AML-193 (cell line): ENCODE measurements at regions not wholly inside any gene's neighbourhood (a gene's known extent, or its start where the extent isn't known, plus 50 kb on each side); places are given as distances from the start of the nearest gene placed in this dataset.

ENCODE experiments used
- DNase-seq, 2 experiments: peaks; one replicate each; lab custom pipeline; 2025; lab: John Stamatoyannopoulos, UW

DNA sequence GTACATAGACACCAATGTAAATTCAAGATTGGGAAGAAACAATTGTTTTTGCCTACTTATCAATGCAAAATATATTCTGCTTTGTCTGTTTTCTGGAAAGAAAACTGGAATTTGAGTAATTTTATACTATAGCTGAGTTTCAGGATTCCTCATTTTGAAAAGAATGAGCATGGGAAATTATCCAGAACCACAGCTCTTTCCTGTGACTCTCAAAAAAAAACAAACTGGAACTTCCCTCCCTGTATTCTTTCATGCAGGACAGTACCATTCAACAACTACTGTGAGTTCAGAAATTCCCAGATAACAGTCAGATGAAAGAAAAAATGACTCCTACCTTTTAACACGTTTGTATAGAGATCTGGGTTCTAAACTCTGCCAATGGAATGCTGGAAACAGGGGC lies 372.4 kb downstream of the TGFB2 start:
- no peak for DNase-seq

DNA sequence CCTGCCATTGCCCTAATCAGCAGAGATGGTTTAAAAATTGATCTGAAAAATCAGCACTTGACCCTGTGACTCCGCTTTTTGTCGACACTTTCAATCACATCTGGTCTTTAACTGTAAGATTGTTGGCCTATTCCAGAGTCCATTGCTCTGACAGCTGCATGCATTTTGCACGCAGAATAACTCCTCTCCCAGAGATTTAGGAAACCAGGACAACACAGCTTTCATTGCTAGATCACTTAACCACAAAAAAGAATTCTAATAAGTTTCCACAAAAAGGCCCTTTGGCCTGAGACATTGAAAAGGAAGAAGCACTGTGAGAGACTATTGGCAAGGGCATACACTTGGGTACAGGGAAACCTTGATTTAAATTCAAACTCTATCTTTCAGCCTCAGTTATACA lies 373.1 kb downstream of the TGFB2 start:
- no peak for DNase-seq

DNA sequence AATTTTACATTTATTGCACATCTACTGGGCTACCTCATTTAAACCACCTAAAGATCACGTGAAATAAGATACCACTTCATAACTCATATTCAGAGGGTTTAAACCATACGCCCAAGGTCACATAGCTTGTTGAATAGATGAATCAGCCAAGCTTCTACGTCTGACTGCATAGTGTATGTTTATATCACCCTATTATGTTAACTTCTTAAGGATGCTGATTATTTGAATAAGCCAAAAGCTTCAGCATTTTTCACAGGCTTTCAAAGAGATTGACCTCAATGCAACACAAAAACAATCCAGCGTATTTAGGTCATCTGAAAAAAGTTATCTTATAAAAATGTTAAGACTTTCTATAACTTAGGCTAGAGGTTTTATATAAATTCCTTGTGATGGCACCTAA lies 373.8 kb downstream of the TGFB2 start:
- no peak for DNase-seq

DNA sequence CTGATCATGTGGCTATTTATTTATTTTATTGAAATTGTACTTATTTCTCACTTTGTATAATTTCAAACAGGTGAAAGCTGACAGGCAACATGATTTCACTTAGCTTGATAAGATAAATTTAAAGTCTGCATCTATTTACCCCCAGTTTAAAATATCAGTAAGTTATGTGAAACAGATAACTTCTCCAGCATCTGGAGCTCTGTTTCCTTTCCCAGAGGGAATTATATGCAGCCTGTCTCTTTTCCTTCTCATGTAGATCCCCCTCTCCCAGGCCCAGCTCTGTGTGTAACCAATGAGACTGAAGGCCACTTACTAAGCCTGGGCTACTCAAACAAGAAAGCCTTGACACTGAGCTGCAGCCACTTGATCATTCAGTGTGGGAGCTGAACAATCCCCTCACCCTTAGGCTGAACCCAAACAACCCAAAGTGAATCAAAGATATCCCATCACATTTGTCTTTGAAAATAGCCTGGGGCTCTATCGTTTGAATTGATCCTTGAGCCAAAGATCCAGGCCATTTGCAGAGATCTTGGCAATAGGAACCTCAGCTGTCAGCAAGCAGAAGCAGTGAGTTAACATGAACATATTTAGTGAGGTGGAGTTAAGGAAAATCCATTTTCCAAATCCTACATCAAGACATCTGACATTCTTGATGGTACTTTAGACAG lies 383.9 kb downstream of the TGFB2 start:
- no peak for DNase-seq

DNA sequence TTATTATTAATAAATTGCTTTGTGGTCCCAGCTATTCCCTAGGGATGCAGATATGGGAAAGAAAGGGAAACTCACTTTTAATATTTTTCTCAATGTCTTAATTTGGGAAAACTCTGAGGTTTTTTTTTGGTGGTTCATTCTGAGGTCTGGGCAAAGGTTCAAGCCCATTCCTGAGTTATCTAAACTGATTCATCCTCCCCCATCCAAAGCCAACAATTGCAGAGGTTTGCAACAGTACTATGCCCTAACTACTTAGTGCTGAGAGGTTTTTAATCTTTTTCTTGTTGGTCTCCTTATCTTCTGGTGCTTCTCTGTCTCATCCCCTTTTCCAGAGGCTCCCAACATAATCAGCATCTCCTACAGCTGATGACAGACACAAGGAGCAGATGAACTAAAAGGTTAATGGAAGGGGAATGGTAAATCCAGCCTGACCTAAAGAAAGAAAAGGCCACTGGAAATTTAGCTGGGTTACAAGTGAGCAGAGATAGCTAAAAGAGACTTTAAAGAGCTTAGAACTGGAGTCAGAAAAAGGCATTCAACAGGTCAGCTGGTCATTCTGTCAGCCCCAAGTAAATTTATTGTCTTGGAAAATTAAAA lies 390.4 kb downstream of the TGFB2 start:
- DNase-seq = no peak

DNA sequence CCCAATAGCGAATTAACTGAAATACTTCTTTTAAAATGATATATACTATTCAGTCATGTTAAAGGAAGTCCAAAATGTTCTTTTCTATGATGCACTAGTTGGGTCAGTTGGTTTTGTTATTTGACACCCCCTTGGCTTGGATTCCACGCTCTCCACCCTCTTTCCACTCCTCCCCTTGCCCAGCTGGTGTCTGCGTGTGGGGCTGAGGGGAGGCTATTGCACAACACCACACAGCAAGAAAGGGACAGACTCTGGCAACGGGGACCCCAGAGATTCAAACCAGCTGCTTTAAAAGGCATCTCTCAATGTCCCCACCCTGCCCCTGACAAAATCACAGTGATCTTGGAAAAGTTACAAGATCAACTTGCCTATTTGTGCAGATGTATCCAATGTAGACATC lies 394.3 kb downstream of the TGFB2 start:
- DNase-seq = no peak

DNA sequence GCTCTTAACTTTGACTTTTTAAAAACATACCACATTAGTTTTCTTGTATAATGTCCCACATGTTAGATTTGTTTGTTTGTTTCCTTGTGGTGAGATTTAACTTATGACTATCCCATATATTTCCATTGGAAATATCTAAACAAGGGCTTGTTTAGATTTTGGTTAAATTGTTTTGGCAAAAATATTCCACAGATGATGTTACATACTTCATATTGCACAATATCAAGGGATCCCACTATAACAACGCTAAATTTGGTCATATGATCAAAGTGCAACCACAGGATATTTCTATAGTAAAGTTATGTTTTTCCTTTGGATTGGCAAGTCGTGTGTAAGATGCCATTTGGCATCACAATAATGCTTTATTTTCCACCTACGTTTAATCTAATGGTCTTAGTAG lies 396.7 kb downstream of the TGFB2 start:
- DNase-seq = no peak

DNA sequence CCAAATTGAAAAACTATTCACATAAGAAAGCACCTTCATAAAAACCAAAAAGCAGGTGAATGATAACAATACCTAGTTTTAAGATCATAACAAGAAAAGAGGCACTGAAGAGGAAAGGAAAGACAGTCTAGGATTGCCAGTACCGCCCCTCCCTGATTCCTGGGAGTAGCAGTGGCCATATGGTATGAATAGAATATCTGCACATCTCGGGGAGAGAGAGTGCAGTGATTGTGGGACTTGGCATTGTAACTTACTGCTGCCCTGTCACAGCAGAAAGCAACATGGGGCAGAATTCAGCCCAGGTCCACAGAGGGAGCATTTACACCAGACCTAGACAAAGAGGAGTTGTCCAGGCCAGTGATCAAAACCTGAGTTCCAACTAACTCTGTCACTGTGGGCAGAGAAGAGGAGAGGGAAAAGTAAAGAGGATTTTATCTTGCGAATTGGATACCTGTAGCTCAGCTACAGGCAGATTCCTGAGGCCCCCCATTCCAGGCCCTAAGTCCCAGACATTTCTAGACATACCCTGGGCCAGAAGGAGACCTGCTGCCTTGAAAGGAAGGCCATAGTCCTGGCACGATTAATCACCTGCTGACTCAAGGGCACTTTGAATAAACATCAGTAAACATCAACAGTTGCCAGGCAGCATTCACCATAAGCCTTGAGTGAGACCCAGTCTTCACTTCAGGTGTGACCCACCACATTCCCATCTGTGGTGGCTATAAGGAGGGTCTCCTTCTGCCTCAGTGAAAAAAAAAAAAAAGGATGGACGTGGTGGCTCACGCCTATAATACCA lies 397.5 kb downstream of the TGFB2 start:
- DNase-seq = no peak

DNA sequence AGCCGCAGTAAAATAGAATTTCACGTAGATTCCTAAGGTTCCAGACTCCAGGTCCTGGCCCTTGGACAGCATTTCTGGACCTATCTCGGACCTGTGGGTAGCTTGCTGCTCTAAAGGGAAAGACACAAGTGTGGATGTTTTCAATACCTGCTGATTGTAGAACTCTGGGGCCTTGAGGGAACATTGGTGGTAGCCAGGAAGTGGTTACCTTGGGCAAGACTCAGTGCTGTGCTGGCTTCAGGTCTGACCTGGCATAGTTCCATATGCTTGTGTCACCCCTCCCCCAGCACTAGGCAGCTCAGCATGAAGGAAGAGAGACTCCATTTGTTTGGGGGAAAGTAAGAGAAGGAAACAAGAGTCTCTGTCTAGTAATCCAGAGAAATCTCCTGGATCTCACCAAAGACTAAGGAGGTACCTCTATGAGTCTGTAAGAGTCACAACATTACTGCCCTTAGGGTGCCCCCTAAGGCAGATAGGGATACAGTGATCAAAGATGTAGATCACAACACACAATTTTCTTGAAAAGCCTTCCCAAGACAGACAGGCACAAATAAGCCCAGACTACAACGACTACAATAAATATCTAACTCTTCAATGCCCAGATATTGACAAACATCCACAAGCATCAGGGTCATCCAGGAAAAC lies 398.8 kb downstream of the TGFB2 start:
- no peak for DNase-seq

DNA sequence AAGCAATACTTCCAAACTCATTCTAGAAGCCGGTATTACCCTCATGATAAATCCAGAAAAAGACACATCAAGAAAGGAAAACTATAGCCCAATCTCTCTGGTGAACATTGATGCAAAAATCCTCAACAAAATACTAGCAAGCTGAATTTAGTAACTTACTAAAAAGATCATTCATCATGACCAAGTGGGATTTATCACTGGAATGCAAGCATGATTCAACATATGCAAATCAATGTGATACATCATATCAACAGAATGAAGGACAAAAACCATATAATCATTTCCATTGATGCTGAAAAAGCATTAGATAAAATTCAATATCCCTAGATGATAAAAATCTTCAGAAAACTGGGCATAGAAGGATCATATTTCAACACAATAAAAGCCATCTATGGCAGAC lies 402.9 kb downstream of the TGFB2 start:
- DNase-seq = no peak

DNA sequence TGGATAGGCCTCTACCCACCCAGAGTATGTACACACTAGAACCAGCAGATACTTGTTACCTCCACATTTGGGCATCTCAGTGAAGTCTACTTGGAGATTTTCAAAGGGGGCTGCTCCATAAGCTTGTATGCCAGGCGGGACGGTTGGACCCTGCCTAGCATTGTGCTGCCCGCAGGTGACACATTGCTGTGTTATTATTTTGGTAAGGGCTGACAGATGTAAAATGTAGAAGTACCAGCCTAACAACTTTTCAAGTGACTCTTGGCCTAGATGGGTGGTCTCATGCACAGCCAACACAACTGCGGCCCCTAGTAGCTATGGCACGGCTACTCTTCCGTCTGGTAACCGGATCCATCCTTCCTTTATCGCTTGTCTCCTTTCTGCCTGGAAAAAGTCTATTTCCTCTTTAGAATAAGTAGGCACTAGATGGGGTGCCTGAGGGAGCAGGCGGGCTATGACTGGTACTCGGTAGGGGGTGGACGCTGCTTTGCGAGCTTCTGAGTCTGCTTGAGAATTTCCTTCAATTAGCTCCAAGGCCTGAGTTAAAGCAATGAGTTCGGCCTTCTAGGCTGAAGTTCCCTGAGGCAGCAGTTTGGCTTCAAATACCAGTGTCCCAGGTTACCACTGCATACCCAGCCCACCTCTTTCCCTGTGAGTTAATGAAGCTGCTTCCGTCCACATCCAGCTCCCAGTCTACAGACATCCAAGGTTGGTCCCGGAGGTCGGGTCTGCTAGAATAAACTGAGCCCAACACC lies 405.3 kb downstream of the TGFB2 start:
- no peak for DNase-seq

DNA sequence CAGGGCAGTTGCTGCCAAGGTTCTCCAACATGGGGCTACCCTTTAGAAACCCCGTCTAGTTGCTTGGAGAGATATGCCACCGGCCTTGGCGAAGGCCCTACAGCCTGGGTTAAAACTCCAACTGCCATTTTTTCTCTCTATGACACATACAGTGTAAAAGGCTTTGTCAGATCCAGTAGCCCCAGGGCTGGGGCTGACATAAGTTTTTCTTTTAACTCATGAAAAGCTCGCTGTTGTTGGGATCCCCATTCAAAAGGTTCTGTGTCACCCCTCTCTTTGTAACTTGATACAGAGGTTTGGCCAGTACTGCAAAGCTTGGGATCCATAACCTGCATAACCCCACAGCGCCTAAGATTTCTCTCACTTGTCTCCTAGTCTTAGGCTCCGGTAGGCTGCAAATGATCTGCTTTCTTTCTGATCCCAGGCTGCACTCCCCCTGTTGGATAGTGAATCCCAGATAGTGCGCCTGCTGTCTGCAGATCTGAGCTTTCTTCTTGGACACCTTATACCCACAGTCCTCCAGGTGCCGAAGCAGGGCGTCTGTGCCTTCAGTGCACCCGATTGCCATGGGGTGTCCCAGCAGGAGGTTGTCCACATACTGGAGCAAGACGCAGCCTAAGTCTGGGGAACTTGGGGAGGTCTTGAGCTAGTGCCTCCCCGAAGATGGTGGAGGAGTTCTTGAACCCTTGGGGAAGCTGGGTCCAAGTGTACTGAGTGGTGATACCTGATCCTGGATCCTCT lies 406.2 kb downstream of the TGFB2 start:
- no peak for DNase-seq

DNA sequence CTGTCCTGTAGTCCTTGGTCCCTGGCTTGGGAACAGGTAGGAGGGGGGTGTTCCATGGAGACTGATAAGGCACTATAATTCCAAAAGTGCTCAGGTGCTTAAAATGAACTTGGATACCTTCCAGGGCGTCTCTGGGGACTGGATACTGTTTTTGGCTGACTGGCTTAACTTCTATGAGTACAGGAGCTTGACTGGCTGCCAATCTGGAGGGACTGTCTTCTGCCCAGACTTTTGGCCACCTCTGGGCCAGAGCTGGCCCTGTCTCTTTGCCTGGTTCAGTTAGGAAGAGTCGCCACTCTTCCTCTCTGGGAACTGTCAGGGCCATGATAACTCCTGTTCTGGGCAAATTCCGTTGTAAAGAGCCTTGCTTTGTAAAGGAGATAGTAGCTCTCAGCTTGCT lies 407.0 kb downstream of the TGFB2 start:
- DNase-seq = no peak

DNA sequence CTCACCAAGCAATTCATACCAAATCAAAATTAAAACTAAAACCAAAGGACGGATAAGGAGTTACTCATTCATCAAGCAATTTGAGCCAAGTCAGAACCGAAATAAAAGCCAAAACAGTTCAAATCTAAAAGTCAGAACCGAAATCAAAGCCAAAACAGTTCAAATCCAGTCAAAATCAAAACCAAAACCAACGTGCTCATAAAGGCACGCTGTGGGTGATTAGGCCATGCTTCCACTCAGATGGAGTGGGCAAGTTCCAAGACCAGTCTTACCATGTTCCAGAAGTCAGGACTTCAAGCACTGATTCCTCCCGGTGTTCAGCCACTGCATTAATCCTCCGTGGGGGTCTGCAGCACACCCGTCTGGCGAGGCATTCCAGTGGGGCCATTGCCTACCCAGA lies 409.3 kb downstream of the TGFB2 start:
- no peak for DNase-seq

DNA sequence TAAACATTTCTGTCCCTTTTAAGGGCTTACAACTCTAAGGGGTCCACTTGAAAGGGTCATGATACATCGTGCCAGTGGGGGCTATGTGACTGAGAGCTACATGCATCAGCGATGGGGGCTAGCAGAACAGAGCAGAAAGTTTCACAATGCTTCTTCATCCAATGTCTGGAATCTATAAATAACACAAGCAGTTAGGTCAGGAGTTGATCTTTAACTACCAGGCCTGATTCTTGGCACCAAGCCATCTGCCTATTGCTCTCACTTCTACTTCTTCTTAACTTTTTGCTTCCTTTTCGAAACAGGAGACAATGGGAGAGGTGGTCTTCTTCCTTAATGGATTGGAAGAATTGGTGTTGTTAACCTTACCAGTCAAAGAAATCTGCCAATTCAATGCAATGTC lies 410.0 kb downstream of the TGFB2 start:
- DNase-seq = no peak

DNA sequence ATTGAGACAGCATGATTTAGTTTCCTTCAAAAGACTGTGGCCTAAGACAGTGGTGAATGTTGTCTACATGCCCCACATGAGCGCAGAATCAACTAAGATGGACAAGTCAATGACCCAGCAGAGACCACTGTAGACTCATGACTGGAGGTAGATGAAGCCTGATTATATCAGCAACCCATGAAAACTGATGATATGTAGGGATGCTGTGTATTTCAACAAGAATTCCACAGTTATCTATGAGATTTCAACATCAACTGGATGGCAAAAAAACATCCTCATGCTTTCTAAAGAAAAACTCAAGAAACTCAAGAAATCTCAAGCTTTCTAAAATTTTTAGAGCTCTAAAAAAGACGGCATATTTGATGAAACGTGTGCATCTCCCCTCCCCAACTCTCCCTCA lies 413.9 kb upstream of the LYPLAL1 start:
- no peak for DNase-seq

DNA sequence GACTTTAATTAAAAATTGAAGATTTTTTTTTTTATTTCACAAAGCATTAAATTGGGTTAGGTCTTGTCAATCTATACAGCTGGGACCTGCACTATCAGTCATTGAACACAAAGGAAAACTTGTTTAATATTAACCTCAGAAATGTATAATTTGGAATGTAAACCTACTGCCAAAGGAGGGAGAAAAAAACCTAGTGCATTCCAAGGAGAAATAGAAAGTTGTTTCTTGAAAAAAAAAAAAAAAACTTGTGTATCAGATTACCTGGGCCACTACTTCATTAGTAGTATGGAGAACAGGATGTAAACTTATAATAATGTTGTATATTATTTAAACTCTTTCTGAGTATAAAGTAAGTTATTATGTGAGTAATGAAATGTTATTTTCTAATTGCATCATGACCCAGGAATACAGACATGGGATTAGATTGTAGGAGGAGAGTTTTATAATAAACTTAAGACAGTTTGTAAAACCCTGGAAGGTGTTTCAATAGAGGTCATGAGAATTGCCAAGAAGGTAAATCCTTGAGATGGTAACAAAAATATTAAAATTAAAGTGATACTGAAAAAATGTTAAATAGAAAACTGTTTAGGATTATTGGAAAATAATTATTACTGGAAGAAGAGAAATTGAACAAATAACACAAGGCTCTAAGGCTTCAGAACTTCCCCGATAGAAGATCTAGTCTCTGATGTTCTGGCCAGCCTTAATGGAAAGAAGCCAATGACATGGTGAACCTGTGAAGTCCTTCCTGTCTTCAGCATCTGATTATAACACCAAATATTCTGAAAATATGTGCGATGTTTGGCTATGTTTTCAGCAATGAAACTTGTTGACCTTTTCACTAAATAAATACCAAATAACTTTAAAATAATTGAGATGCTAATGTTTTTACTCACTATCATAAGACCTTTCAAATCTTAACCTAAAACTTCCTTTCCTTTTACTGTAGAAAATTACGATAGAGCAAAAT lies 412.8 kb upstream of the LYPLAL1 start:
- DNase-seq = no peak

DNA sequence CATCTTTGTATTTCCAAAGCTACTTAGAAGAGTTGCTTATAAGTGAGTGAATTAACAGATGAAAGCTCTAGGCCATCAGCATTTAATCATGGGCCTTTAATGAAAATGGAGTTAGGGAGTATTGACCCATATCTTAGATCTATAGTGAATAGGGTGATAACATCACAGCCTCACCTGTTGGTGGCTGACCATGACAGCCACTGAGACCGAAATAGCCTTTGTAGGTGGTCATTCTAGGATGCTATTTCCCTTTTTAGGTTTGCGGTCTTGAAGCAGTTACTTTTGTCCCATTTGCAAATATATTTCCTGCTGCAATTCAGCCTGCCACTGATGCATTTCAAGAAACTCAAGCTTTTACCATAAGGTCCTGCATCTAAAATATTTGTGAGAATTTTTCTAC lies 410.1 kb upstream of the LYPLAL1 start:
- no peak for DNase-seq

DNA sequence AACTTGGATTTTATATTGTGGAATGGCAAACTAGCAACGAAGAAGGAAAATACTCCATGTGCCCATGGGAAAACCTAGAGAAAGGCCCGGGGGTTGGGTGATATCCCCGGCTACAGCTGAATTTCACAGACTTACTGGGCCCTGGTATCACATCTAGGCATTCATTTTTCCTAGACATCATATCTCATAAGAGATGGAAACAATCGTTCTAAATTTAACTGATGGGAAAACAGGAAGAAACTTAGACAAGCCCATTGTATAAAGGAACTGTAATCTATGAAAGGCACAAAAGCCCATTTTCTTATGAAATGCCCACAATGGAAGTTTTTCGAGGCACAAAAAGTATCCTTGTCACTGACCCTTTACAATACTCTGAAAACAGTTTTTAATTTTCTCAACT lies 407.9 kb upstream of the LYPLAL1 start:
- DNase-seq = no peak

DNA sequence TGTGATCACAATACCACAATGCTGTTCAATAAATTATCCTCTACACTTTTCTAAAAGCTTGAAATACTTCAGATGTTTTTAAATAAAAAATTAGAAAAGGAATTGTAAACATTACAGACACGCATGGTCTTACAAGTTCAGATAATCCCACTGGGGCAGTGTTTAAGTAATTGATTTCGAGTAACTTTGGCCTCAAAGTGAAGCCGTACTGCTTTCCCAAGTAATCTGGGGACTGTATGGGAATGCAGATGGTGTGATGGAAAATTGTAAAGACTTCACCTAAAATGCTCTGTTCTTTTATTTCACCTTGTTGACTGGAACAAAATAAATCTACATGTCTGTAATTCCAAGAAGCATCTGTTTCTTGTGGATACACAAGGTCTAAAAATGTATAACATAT lies 401.7 kb upstream of the LYPLAL1 start:
- no peak for DNase-seq
